K562 (cell line): ENCODE measurements at regions not wholly inside any gene's neighbourhood (a gene's known extent, or its start where the extent isn't known, plus 50 kb on each side); places are given as distances from the start of the nearest gene placed in this dataset.
"Not testable (repeated sequence)": the region's sequence is repeated elsewhere in the genome, so short reads cannot be mapped to it uniquely, and the experiment has no call there.

Experiments used
- KDM1A ChIP-seq, 2 experiments: fragments of 450-650 bp; IDR thresholded peaks; 2 replicates each; pipeline ENCODE4 v1.6.1; 2016; ENCODE audit warnings: mild to moderate bottlenecking in 2 of 2
- ZNF197 ChIP-seq: fragments of 200-800 bp; sonication (Bioruptor generic); IDR thresholded peaks from 2 replicates; pipeline ENCODE4 v1.6.1; 2016; ENCODE audit warnings: low read depth, missing genetic modification characterization, missing compliant biosample characterization
- ZNF551 ChIP-seq: fragments of 250-450 bp; sonication (Bioruptor Pico); IDR thresholded peaks from 2 replicates; pipeline ENCODE4 v1.5.0; 2021; ENCODE audit warnings: mild to moderate bottlenecking, moderate library complexity

- TF ChIP-seq ZNF197; KDM1A (IDR thresholded peaks at IDR 0.05); ZNF551 (CRISPR knock-in tag): not testable (repeated sequence)
Observed at GRCh38 chr2:111266556-111266955, 145.8 kb downstream of the BCL2L11 start.
